ENCODE measurements at regions not wholly inside any gene's neighbourhood (a gene's known extent, or its start where the extent isn't known, plus 50 kb on each side); places are given as distances from the start of the nearest gene placed in this dataset.
"Not testable (repeated sequence)": the region's sequence is repeated elsewhere in the genome, so short reads cannot be mapped to it uniquely, and the experiment has no call there.

GRCh38 chr13:63838366-63839110 is 2422.9 kb upstream of the PCDH20 start:
- H3K9me3 Mint-ChIP-seq: peaks cover 31% of the 10 kb centered on the region
- H3K4me1 Mint-ChIP-seq (ENCODE audit: low read depth): no peaks in the 10 kb centered on the region
- no peaks in the 10 kb centered on the region for H3K36me3 Mint-ChIP-seq (ENCODE audit: low read depth)
- TF ChIP-seq, protein P1, sequence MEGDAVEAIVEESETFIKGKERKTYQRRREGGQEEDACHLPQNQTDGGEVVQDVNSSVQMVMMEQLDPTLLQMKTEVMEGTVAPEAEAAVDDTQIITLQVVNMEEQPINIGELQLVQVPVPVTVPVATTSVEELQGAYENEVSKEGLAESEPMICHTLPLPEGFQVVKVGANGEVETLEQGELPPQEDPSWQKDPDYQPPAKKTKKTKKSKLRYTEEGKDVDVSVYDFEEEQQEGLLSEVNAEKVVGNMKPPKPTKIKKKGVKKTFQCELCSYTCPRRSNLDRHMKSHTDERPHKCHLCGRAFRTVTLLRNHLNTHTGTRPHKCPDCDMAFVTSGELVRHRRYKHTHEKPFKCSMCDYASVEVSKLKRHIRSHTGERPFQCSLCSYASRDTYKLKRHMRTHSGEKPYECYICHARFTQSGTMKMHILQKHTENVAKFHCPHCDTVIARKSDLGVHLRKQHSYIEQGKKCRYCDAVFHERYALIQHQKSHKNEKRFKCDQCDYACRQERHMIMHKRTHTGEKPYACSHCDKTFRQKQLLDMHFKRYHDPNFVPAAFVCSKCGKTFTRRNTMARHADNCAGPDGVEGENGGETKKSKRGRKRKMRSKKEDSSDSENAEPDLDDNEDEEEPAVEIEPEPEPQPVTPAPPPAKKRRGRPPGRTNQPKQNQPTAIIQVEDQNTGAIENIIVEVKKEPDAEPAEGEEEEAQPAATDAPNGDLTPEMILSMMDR (IDR thresholded peaks at IDR 0.05): no peak
- H3K4me3 Mint-ChIP-seq: no peak overlapping the region
- DNase-seq: no peak
- no peaks in the 10 kb centered on the region for H3K27me3 Mint-ChIP-seq (ENCODE audit: insufficient read depth)
- H3K27ac Mint-ChIP-seq: no peak overlapping the region

DNA sequence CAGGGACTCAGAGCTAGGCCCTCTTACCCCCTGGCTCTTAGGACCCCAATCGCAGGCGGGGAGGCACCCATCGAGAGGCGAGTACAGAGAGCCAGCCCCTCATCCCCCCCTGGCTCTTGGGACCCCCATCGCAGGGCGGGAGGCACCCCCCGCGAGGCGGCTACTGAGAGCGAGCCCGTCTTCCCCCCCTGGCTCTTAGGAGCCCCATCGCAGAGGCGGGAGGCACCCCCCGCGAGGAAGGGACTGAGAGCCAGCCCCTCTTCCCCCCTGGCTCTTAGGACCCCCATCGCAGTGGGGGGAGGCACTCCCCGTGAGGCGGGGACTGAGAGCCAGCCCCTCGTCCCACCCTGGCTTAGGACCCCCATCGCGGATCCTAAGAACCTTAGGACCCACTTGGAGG is 2422.1 kb upstream of the PCDH20 start:
- peaks cover 24% of the 10 kb centered on the region for H3K9me3 Mint-ChIP-seq
- DNase-seq; H3K27me3 Mint-ChIP-seq (ENCODE audit: insufficient read depth); H3K4me1 Mint-ChIP-seq (ENCODE audit: low read depth); H3K4me3 Mint-ChIP-seq; H3K27ac Mint-ChIP-seq; H3K36me3 Mint-ChIP-seq (ENCODE audit: low read depth): not testable (repeated sequence)

DNA sequence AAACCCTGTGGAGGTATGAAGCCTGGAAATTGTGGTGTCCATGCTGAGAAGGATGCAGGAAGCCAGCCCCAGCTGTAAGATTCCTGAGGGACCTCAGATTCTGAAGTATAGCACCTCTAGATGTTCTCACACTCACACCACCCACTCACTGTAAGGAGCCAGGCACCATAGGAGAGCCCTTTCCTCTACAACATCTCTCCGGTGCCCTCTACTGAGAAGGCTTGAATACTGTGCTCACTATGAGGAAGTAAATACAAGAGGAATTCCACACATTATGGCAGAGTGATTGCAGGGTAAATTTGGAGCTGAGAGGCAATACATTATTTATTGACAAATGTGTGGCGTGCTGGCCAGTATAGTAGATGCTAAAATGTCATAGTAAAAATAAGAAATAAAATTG is 2414.0 kb upstream of the PCDH20 start:
- DNase-seq; H3K4me3 Mint-ChIP-seq; H3K9me3 Mint-ChIP-seq; H3K27ac Mint-ChIP-seq; H3K4me1 Mint-ChIP-seq (ENCODE audit: low read depth); H3K36me3 Mint-ChIP-seq (ENCODE audit: low read depth); H3K27me3 Mint-ChIP-seq (ENCODE audit: insufficient read depth): not testable (repeated sequence)

GRCh38 chr13:63821785-63822184 is 2406.1 kb upstream of the PCDH20 start:
- H3K27me3 Mint-ChIP-seq (ENCODE audit: insufficient read depth); H3K9me3 Mint-ChIP-seq; H3K36me3 Mint-ChIP-seq (ENCODE audit: low read depth); DNase-seq; H3K4me1 Mint-ChIP-seq (ENCODE audit: low read depth): not testable (repeated sequence)
- H3K27ac Mint-ChIP-seq: peak overlapping the region; percentile 8; the same call in 1 of the 2 replicates
- peak overlapping the region; percentile 8; the same call in 1 of the 2 replicates for H3K4me3 Mint-ChIP-seq

DNA sequence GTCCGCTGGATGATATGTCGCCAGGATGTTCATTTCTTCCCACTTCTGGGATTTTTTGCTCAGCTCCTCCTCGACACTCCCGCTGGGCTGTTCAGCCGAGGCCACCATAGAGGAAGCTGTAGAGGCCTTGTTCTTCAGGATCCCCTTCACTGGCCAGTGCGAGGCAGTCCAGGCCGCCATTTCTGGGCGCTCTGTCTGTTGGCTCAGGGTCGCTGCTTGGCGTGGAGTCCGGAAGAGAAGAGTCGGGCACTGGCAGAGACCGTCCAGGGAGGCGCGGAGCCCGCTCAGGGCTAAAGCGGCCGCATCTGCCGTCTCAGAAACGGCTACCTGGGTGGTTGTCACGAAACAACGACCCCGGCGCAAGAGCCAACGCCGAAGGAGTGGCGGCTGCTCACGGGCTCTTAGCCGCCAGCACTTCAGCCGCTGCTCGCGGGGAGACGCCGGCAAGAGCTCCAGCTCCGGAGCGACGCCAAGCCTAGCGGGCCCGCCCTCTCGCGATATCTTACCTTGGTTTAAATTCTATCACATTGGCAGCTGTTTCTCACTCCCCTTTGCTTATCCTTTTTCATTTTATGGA is 2395.9 kb upstream of the PCDH20 start:
- H3K4me3 Mint-ChIP-seq; H3K27me3 Mint-ChIP-seq (ENCODE audit: insufficient read depth); H3K27ac Mint-ChIP-seq; H3K4me1 Mint-ChIP-seq (ENCODE audit: low read depth); DNase-seq; H3K36me3 Mint-ChIP-seq (ENCODE audit: low read depth): not testable (repeated sequence)
- peaks cover 13% of the 10 kb centered on the region; the same call in 1 of the 2 replicates for H3K9me3 Mint-ChIP-seq

DNA sequence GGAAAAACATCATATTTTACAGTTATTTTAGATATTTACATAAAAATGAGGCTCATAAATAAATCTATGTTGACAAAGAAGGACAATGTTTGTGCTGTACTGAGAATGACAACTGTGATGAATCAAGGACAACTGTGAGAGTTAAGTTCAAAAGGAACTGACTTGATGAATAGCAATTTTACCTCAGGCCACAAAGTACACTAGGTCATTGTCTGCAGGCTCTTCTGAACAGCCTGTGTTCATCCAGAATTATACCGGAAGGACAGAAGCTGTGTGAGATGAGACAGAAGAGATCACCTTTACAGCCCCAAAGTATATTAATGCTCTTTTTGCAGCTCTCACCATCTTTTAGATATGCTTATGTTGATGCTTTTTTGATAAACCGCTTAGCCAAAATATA is 2375.5 kb upstream of the PCDH20 start:
- not testable (repeated sequence) for H3K27me3 Mint-ChIP-seq (ENCODE audit: insufficient read depth); H3K36me3 Mint-ChIP-seq (ENCODE audit: low read depth); H3K4me3 Mint-ChIP-seq; H3K4me1 Mint-ChIP-seq (ENCODE audit: low read depth); DNase-seq; H3K27ac Mint-ChIP-seq
- H3K9me3 Mint-ChIP-seq: peaks cover 14% of the 10 kb centered on the region; the same call in 1 of the 2 replicates

- H3K27ac Mint-ChIP-seq: no peak overlapping the region
- no peaks in the 10 kb centered on the region for H3K4me1 Mint-ChIP-seq (ENCODE audit: low read depth)
- H3K9me3 Mint-ChIP-seq: peaks cover 17% of the 10 kb centered on the region
- no peaks in the 10 kb centered on the region for H3K27me3 Mint-ChIP-seq (ENCODE audit: insufficient read depth)
- DNase-seq: no peak
- H3K36me3 Mint-ChIP-seq (ENCODE audit: low read depth): no peaks in the 10 kb centered on the region
- no peak overlapping the region for H3K4me3 Mint-ChIP-seq
- TF ChIP-seq, protein P1 (IDR thresholded peaks at IDR 0.05): no peak
Measured at GRCh38 chr13:63774133-63774532, 2358.5 kb upstream of the PCDH20 start.

- Mint-ChIP-seq H3K9me3 (peaks cover 14% of the 10 kb centered on the region; the same call in 1 of the 2 replicates), H3K36me3 (ENCODE audit: low read depth) (no peaks in the 10 kb centered on the region), H3K4me3 (no peak overlapping the region), H3K27ac (no peak overlapping the region), H3K4me1 (ENCODE audit: low read depth) (no peaks in the 10 kb centered on the region), H3K27me3 (ENCODE audit: insufficient read depth) (no peaks in the 10 kb centered on the region)
- DNase-seq: no peak
- TF ChIP-seq, protein P1 (IDR thresholded peaks at IDR 0.05): no peak
Measured at GRCh38 chr13:63773476-63773875, 2357.8 kb upstream of the PCDH20 start.

GRCh38 chr13:63757683-63758082 is 2342.0 kb upstream of the PCDH20 start:
- DNase-seq; H3K36me3 Mint-ChIP-seq (ENCODE audit: low read depth); H3K9me3 Mint-ChIP-seq; H3K27me3 Mint-ChIP-seq (ENCODE audit: insufficient read depth); H3K4me1 Mint-ChIP-seq (ENCODE audit: low read depth): not testable (repeated sequence)
- peak overlapping the region; percentile 46; the same call in 1 of the 2 replicates for H3K27ac Mint-ChIP-seq
- H3K4me3 Mint-ChIP-seq: peak overlapping the region; percentile 19; the same call in 1 of the 2 replicates

DNA sequence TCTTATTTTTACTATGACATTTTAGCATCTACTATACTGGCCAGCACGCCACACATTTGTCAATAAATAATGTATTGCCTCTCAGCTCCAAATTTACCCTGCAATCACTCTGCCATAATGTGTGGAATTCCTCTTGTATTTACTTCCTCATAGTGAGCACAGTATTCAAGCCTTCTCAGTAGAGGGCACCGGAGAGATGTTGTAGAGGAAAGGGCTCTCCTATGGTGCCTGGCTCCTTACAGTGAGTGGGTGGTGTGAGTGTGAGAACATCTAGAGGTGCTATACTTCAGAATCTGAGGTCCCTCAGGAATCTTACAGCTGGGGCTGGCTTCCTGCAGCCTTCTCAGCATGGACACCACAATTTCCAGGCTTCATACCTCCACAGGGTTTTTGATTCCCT is 2334.2 kb upstream of the PCDH20 start:
- H3K4me3 Mint-ChIP-seq; H3K9me3 Mint-ChIP-seq; H3K36me3 Mint-ChIP-seq (ENCODE audit: low read depth); H3K27ac Mint-ChIP-seq; H3K4me1 Mint-ChIP-seq (ENCODE audit: low read depth); H3K27me3 Mint-ChIP-seq (ENCODE audit: insufficient read depth); DNase-seq: not testable (repeated sequence)

- H3K36me3 Mint-ChIP-seq (ENCODE audit: low read depth); DNase-seq; H3K27me3 Mint-ChIP-seq (ENCODE audit: insufficient read depth); H3K27ac Mint-ChIP-seq; H3K4me1 Mint-ChIP-seq (ENCODE audit: low read depth); H3K4me3 Mint-ChIP-seq: not testable (repeated sequence)
- H3K9me3 Mint-ChIP-seq: peaks cover 11% of the 10 kb centered on the region; the same call in 1 of the 2 replicates
Measured at GRCh38 chr13:63741814-63742101, 2326.1 kb upstream of the PCDH20 start.
